HCT116 (cell line): ENCODE measurements at regions not wholly inside any gene's neighbourhood (a gene's known extent, or its start where the extent isn't known, plus 50 kb on each side); places are given as distances from the start of the nearest gene placed in this dataset.

ENCODE experiments used
- CTCF ChIP-seq, 3 experiments: fragments of 200-600 bp in 1 of 3; sonication (generic) in 1 of 3; IDR thresholded peaks in 2 of 3; conservative IDR thresholded peaks in 1 of 3; 2 replicates each; pipeline ENCODE4 v1.5.1; 2012 to 2017; ENCODE audit warnings: low read depth in 2 of 3, low read length in 2 of 3, antibody characterized with exemption in 1 of 3, borderline replicate concordance in 1 of 3, control low read depth in 1 of 3, mild to moderate bottlenecking in 1 of 3, mixed read lengths in 1 of 3, mixed run types in 1 of 3, moderate library complexity in 1 of 3; ENCODE audit not compliant: insufficient read depth in 1 of 3
- POLR2A ChIP-seq: IDR thresholded peaks from 2 replicates; pipeline ENCODE4 v1.7.0; 2011; ENCODE audit warnings: borderline replicate concordance; ENCODE audit not compliant: insufficient read depth, insufficient read length; ENCODE audit errors: extremely low read depth
- TF ChIP-seq, protein P1 (sequence below): IDR thresholded peaks from 2 replicates; pipeline ENCODE4 v1.6.1; 2012

DNA sequence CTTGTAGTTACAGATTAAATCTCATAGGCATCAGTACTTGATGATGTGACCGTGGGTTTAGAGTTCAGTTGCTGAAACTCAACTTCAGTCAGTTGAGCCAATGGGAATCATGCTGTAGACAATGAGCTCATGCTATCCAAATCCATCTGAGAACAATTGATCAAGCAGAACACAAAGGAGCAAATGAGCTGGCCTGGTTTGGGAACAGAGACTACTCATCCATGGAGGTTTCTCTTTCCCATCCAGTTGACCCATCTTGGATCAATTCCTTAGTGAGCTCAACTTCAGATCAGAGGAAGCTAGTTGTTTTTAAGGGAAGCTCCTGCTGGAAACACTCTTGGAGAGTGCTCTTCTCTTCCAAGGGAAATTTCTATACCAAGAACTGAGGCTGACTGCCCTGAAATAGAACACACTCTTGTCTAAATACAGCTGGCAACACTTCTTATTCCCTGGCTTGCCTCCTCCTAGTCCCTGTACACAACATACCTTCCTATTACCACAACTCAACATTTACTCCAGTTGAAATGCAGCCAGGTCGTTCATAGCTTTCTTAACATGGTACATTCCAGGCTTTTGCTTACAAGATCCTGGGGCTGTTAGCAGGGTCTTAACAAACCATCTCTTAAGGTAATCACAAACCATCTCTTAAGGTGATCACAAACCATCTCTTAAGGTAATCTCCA, 203.9 kb upstream of the PRDM1 start:
- TF ChIP-seq CTCF (IDR thresholded peaks at IDR 0.05 in 2 of 3, conservative IDR thresholded peaks at IDR 0.05 in 1 of 3; ENCODE audit: borderline replicate concordance in 1 of 3, insufficient read depth in 1 of 3, low read depth in 2 of 3, low read length in 2 of 3) (no peak), POLR2A (no peak)
- TF ChIP-seq, protein P1, sequence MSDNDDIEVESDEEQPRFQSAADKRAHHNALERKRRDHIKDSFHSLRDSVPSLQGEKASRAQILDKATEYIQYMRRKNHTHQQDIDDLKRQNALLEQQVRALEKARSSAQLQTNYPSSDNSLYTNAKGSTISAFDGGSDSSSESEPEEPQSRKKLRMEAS: no peak
